ELF-1 (cell line): ENCODE measurements at regions not wholly inside any gene's neighbourhood (a gene's known extent, or its start where the extent isn't known, plus 50 kb on each side); places are given as distances from the start of the nearest gene placed in this dataset.

ENCODE experiments used
- DNase-seq: peaks from one replicate; pipeline ENCODE4 v3.0.0-alpha.2; 2016; ENCODE audit warnings: low read depth, low spot score

- DNase-seq = peak; percentile 26
Observed at GRCh38 chr17:33968350-33969044, 286.6 kb upstream of the CCL2 start.

- no peak for DNase-seq
Observed at GRCh38 chr17:33970279-33970678, 284.8 kb upstream of the CCL2 start.

DNA sequence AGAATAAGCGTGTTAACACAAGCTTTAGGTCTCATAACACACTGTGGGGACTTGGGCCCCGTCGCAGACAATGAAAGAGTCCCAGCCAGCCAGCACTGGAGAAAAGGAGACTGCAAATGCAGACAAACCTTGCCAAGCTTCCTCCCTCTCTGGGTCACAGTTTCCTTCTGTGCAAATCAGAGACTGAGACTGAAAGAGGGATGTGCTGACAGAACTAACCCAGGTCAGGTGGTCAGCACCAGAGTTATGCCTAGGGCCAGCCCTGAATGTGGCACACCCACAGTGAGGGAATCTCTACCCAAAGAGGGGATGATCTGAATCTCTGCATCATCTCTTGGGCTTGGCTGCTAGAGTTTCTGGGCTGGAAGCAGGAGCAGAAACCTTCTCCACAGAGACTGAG is 282.3 kb upstream of the CCL2 start:
- DNase-seq = no peak

DNA sequence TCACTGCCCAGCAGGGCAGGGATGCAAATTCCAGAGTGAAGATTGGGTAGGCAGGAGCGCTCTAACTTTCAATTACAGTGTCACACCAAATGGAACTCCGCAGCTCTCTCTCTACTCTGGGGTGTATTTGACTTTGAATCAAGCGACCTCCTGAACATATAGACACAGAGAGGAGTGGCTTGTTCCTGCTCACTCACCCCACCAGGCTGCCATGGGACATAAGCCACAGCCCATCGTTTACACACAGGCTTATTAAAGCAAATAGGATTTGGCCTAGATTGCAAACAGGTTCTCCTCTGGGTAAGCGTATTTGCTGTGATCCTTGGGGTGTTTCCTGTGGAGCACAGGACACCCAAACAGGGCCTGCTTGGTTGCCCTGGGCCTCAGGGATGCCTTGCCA is 281.6 kb upstream of the CCL2 start:
- DNase-seq = no peak

DNA sequence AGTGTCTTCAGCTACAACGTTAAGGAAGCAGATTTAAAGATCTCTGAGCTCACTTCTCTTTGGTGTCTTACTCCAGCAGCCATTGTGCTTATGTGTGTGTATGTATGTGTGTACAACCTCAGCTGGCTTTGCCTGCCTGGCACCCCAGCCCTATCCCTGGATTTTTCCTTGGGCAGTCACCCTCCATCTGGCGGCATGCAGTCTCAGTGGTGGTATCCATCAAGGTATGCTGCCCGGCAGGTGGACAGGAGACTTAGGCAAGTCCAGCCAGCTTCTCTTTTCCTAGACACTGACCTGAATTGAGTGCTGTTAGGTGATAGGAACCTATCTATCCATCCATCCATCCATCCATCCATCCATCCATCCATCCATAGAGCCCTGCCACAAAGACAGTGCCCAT is 280.8 kb upstream of the CCL2 start:
- DNase-seq = no peak

DNA sequence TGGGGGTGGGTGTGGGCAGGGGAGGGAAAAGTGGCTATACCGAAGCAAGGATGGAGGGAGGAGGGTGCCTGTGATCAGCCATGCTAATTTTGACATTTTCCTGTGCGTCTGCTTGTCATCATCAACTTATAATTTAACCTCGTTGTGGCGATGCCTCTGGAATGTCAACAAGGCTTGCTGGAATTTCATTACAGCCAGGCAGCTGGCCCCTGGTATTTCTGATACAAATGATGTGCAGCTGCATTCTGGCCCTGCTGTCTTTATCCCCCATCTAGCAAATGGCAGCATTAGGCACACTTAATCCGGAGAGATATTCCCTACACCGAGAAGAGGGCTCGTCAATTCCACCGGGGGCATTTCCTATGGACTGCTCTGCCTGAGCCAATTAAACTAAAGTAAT is 278.3 kb upstream of the CCL2 start:
- DNase-seq = no peak

DNA sequence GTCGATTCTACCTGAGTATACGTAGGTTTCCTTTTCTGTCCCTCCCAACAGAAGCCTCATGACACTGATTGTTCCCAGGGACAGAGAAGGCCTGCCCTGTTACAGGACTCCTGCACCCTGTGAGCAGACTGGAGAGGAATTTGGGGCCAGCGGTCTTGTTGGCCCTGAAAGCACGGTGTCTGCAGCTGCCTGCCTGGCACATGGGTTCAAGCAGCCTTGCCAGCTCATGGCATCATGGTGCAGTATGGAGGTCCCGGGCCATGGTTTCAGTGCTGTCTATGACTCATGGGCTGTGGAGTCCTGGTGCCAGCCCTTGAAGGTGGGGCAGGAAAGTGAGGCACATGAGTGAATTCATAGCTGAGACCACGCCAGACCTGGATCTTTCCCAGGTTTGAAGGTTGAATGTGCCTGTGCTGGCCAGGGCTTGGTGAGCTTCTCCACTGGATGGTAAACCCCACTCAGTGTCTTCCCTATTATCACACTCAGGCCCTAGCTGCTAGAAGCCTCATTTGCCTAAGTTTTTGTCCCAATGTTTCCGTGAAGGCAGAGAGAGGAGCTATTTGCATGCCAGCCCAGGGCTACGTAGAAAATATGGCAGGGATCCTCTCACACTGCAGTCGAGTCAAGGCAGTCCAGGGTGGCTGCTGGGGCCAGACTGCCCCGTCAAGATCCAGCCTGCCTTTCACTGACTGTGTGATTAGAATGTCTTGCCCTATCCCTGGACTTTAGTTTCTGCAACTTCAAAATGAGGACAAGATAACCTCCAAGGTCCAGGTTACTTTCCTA is 277.2 kb upstream of the CCL2 start:
- DNase-seq = no peak

- DNase-seq = no peak
Observed at GRCh38 chr17:33978889-33979288, 276.2 kb upstream of the CCL2 start.

DNA sequence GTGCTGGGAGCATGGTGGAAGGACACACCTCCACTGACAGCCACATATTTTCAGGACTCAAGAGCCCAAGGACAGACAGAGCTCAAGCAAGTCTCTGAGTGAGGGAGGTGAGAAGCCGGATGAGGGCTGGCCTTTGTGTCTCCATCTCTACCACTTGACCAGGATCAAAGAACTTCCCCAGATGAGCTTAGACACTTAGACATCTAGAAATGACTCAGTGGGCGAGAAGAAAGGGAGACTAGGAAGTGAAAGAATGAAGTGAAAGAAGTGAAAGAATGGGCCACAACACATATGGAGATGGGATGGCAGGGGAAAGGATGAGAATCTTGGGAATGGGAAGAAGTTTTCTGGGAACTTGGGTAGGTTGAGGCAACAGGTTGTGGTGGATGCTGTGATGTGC is 274.9 kb upstream of the CCL2 start:
- no peak for DNase-seq

GRCh38 chr17:33981711-33982601 is 273.1 kb upstream of the CCL2 start:
- peak; percentile 68 for DNase-seq

DNA sequence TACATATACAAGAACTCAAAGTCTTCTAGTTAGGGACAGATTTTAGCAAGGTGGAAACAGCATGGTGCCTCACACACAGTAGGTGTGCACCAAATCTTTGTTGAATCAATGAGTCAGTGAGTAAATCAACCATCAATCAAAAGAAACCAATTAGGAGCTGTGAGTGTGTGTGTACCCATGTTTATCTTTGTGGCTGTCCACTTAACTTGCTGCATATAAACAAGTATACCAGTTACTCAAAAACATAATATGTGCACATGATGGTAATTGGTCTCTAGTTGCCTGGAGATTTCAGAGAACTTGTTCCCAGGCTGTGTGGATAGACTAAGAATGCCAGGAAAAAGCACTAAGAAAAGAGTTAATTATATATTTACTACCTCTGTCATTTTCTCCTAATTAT is 272.2 kb upstream of the CCL2 start:
- DNase-seq = no peak

DNA sequence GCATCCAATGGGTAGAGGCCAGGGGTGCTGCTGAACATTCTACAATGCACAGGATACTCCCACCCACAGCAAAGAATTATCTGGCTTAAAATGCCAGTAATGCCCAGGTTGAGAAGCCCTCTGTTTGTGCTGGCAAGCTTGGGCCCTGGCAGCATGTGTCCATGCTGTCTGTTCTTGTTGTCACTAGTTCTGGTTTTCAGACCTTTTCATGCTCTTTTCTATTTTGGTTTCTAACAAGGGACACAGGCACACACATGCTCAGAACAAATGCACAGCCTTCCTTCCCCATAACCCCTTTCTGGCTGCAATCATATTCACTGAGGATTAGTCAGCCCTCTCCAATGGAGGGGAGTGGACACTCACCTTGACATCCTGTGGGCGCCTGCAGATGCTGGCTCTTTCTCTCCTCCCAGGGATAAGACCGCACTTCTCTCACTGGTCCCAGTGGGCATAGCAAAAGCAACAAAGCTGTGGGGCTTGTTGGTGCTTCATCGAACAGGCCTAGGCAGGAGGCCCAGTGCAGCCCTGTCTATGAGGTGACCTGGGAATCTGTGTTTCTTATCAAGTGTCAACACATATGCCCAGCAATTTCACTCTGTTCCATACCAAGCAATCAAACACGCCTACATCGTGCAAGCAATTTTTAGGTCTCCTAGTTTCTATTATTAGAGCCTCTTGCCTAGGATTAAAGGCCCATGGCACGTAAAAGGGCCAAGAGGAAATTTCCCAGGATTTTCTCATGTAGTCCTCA is 271.1 kb upstream of the CCL2 start:
- no peak for DNase-seq

GRCh38 chr17:33986088-33986487 is 269.0 kb upstream of the CCL2 start:
- DNase-seq = no peak

- DNase-seq = no peak
Observed at GRCh38 chr17:33986566-33986965, 268.5 kb upstream of the CCL2 start.

- DNase-seq = no peak
Observed at GRCh38 chr17:33987162-33987561, 267.9 kb upstream of the CCL2 start.

GRCh38 chr17:33989361-33990148 is 265.5 kb upstream of the CCL2 start:
- DNase-seq = no peak

- no peak for DNase-seq
Observed at GRCh38 chr17:33990943-33991706, 264.0 kb upstream of the CCL2 start.

DNA sequence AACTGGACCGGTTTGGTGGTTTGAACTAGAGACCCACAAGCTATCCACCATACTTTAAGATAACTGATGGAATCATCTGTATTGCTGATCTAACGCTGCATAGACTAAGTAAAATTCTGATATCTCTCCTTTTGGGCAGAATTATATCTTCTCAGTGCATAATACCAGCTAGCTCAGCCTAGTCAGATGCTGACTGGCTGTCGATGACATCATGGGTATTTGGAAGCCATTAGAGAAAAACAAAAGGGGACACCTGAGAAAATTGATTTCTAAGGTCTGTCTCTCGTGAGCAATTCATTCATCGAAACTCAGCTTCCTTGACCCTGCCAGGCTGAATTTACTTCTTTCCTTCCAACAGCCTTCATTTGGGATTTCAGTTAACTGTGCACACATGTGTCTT is 263.0 kb upstream of the CCL2 start:
- DNase-seq = no peak

- no peak for DNase-seq
Observed at GRCh38 chr17:34000639-34001038, 254.4 kb upstream of the CCL2 start.

DNA sequence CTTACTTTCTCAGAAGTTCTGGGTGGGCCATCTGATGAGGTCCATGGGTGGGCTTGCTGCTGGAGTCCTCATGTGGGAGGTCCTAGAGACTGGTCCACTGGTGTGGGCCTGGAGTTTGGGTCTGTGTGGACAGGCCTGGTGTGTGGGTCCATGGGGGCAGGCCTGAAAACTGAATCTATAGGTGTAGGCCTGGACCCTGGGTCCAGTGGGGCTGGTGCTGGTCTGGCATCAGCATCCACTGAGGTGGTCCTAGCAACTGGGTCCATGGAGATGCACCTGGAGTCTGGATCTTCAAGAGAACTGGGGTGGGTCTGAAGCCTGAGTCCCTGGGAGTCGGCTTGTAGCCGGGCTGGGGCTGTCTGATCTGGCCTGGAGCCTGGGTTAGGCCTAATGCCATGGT is 253.8 kb upstream of the CCL2 start:
- no peak for DNase-seq
